ENCODE measurements at regions not wholly inside any gene's neighbourhood (a gene's known extent, or its start where the extent isn't known, plus 50 kb on each side); places are given as distances from the start of the nearest gene placed in this dataset.
"Not testable (repeated sequence)": the region's sequence is repeated elsewhere in the genome, so short reads cannot be mapped to it uniquely, and the experiment has no call there.

DNA sequence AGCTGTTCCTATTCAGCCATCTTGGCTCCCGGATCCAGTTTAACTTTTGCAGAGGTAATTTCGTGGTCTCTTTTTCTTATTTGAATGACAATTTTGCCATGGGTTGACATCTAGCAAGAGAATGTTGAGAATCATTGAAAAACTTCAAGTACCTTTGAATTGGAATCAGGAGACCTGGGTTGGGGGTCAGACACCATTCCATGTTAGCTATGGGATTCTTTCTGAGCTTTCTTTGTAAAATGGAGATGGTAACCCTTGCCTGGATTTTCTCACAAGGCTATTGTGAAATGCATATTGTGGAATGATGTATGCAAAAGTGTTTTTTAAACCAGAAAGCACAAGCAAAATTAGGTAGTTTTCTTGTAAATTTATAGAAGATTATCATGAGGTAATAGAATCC is 79.1 kb upstream of the HAND2 start:
- H3K4me1 Mint-ChIP-seq (ENCODE audit: low read depth), result no peaks in the 10 kb centered on the region
- TF ChIP-seq, protein P1, sequence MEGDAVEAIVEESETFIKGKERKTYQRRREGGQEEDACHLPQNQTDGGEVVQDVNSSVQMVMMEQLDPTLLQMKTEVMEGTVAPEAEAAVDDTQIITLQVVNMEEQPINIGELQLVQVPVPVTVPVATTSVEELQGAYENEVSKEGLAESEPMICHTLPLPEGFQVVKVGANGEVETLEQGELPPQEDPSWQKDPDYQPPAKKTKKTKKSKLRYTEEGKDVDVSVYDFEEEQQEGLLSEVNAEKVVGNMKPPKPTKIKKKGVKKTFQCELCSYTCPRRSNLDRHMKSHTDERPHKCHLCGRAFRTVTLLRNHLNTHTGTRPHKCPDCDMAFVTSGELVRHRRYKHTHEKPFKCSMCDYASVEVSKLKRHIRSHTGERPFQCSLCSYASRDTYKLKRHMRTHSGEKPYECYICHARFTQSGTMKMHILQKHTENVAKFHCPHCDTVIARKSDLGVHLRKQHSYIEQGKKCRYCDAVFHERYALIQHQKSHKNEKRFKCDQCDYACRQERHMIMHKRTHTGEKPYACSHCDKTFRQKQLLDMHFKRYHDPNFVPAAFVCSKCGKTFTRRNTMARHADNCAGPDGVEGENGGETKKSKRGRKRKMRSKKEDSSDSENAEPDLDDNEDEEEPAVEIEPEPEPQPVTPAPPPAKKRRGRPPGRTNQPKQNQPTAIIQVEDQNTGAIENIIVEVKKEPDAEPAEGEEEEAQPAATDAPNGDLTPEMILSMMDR (IDR thresholded peaks at IDR 0.05), result no peak
- no peak overlapping the region for H3K27ac Mint-ChIP-seq (ENCODE audit: unreplicated experiment)

DNA sequence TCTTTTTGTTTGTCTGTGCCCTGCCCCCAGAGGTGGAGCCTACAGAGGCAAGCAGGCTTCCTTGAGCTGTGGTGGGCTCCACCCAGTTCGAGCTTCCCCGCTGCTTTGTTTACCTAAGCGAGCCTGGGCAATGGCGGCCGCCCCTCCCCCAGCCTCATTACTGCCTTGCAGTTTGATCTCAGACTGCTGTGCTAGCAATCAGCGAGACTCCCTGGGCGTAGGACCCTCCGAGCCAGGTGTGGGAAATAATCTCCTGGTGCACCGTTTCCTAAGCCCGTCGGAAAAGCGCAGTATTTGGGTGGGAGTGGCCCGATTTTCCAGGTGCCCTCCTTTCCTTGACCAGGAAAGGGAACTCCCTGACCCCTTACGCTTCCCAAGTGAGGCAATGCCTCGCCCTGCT is 78.6 kb upstream of the HAND2 start:
- not testable (repeated sequence) for H3K4me3 Mint-ChIP-seq (ENCODE audit: unreplicated experiment); H3K27me3 Mint-ChIP-seq (ENCODE audit: low read depth); H3K4me1 Mint-ChIP-seq (ENCODE audit: low read depth); H3K27ac Mint-ChIP-seq (ENCODE audit: unreplicated experiment); H3K36me3 Mint-ChIP-seq (ENCODE audit: low read depth); DNase-seq (ENCODE audit: low spot score)
- peaks cover 14% of the 10 kb centered on the region for H3K9me3 Mint-ChIP-seq (ENCODE audit: low read depth)

More for the DNA sequence above, 79.1 kb upstream of the HAND2 start:
- no peaks in the 10 kb centered on the region for H3K36me3 Mint-ChIP-seq (ENCODE audit: low read depth)
- H3K9me3 Mint-ChIP-seq (ENCODE audit: low read depth), result peaks cover 14% of the 10 kb centered on the region
- DNase-seq (ENCODE audit: low spot score), result no peak
- no peak overlapping the region for H3K4me3 Mint-ChIP-seq (ENCODE audit: unreplicated experiment)
- H3K27me3 Mint-ChIP-seq (ENCODE audit: low read depth), result peaks cover 6% of the 10 kb centered on the region

DNA sequence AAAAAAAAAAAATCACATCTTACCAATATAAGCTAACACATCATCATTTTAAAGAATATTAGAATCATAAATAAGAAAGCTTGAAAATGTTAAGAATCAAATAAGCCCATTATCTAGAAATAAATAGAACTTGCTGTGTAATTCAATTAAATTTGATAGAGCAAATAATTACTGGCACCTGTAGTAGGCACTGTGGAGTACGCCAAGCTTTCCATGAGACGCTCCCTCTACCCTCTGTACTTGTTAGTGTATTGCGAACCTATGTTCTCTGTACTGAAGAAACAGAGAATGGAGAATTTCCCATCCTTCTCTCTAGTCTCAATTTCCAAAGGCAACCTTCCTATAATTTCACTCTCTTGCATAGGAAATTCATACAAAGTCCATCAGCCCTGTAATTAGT is 61.7 kb upstream of the HAND2 start:
- Mint-ChIP-seq H3K36me3 (ENCODE audit: low read depth) (no peaks in the 10 kb centered on the region), H3K27ac (ENCODE audit: unreplicated experiment) (no peak overlapping the region), H3K27me3 (ENCODE audit: low read depth) (peaks cover 21% of the 10 kb centered on the region)

DNA sequence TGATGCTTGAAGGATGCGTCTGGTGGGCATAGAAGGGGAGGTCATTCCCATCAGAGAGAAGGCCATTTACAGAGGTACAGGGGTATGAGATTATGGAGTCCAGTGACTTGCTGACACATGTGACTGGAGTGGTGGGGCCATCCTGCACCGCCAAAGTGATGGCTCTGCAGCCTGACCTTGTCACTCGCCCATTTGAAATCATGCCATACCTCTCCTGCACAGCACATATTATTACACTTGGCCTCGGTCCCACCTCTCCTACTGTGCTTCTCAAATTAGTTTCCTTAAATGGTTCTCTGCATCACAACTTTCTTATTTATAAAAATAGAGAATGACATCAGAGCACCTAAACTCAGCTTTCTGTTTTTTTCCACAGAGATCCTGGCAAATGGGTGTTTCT is 60.7 kb upstream of the HAND2 start:
- H3K9me3 Mint-ChIP-seq (ENCODE audit: low read depth), result no peaks in the 10 kb centered on the region
- H3K27ac Mint-ChIP-seq (ENCODE audit: unreplicated experiment), result no peak overlapping the region
- peaks cover 25% of the 10 kb centered on the region for H3K27me3 Mint-ChIP-seq (ENCODE audit: low read depth)
- no peaks in the 10 kb centered on the region for H3K36me3 Mint-ChIP-seq (ENCODE audit: low read depth)
- no peak for DNase-seq (ENCODE audit: low spot score)
- TF ChIP-seq, protein P1 (IDR thresholded peaks at IDR 0.05), result no peak
- H3K4me1 Mint-ChIP-seq (ENCODE audit: low read depth), result no peaks in the 10 kb centered on the region
- H3K4me3 Mint-ChIP-seq (ENCODE audit: unreplicated experiment), result no peak overlapping the region

More for the DNA sequence above, 61.7 kb upstream of the HAND2 start:
- Mint-ChIP-seq H3K9me3 (ENCODE audit: low read depth) (no peaks in the 10 kb centered on the region), H3K4me1 (ENCODE audit: low read depth) (no peaks in the 10 kb centered on the region), H3K4me3 (ENCODE audit: unreplicated experiment) (no peak overlapping the region)
- TF ChIP-seq, protein P1 (IDR thresholded peaks at IDR 0.05), result no peak
- no peak for DNase-seq (ENCODE audit: low spot score)

DNA sequence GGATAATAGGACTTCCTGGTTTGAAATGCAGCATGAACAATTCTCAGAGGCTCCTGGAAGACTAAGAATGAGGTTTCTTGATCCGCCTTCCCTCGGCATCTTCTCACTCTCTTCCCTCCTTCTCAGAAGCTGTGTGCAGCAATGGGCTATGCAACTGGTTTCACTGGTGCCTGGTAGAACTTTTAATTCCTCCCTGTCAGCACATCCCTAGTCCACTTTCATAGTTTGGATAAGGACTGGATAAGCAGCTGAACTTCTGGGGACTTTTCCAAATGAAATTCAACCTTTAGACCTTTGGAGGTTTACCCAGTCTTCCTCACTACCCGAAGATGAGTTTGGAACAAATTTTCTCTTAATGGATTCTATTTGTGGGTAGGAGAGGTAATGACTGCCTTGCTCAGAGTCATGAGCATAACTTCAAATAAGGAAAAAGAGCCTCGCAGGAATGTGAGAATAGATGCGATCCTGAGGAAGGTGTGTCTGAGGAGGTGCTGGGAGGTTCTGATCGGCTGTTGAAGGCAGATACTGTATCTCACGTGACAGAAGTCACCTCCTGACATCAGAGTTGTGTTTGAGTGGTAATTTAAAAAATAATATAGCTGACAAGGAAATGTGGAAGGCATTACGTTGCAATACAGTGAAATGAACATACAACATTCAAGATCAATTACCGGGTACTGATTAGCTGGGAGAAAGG is 56.0 kb upstream of the HAND2 start:
- TF ChIP-seq, protein P1 (IDR thresholded peaks at IDR 0.05), result no peak
- H3K36me3 Mint-ChIP-seq (ENCODE audit: low read depth), result no peaks in the 10 kb centered on the region
- H3K9me3 Mint-ChIP-seq (ENCODE audit: low read depth), result no peaks in the 10 kb centered on the region
- H3K4me3 Mint-ChIP-seq (ENCODE audit: unreplicated experiment), result no peak overlapping the region
- no peaks in the 10 kb centered on the region for H3K4me1 Mint-ChIP-seq (ENCODE audit: low read depth)
- DNase-seq (ENCODE audit: low spot score), result no peak
- no peak overlapping the region for H3K27ac Mint-ChIP-seq (ENCODE audit: unreplicated experiment)
- peaks cover 22% of the 10 kb centered on the region for H3K27me3 Mint-ChIP-seq (ENCODE audit: low read depth)

DNA sequence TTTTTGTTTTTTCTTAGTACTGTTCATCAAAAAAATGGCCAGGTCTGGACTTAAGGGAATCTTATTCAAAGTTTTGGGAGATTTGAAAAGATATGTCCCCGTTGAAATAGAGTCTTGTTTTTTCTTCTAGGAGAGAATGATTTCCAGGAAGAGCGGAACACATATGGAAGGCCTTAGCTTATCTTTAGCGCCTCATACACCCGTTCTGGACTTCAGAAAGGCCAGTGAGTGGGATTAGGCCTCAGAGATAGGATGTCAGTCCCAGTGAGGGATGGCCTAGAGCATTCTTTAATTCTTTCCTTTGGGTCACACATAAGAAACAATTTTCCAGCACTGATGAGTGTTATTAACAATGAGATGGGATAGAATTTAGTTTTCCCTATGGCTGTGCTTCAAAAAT is 54.5 kb upstream of the HAND2 start:
- no peak overlapping the region for H3K27ac Mint-ChIP-seq (ENCODE audit: unreplicated experiment)
- no peaks in the 10 kb centered on the region for H3K9me3 Mint-ChIP-seq (ENCODE audit: low read depth)
- H3K4me3 Mint-ChIP-seq (ENCODE audit: unreplicated experiment), result no peak overlapping the region
- no peaks in the 10 kb centered on the region for H3K4me1 Mint-ChIP-seq (ENCODE audit: low read depth)
- DNase-seq (ENCODE audit: low spot score), result no peak
- no peaks in the 10 kb centered on the region for H3K36me3 Mint-ChIP-seq (ENCODE audit: low read depth)
- peaks cover 22% of the 10 kb centered on the region for H3K27me3 Mint-ChIP-seq (ENCODE audit: low read depth)
- TF ChIP-seq, protein P1 (IDR thresholded peaks at IDR 0.05), result no peak

All from chondrocyte (in vitro differentiated cells).